ENCODE measurements at regions not wholly inside any gene's neighbourhood (a gene's known extent, or its start where the extent isn't known, plus 50 kb on each side); places are given as distances from the start of the nearest gene placed in this dataset.
"Not testable (repeated sequence)": the region's sequence is repeated elsewhere in the genome, so short reads cannot be mapped to it uniquely, and the experiment has no call there.

DNA sequence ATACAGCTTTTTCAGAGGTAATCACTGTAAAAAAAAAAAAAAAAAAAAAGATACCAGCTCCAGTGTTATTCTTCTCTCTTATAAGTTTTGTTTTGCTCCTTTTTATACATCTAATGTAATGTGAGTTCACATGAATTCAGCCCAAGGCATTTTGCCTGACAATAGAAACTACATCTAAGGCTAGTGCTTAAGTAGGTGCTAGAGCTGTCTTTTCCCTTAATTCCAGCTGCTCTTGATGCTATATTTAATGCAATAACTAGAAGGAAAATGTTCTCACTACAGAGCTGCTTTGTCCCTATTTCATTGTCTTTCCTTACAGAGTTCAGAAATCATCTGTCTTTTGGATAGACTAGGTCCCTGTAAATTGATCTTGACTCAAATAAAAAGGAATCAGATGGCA lies 150.1 kb downstream of the NAA11 start:
- DNase-seq (ENCODE audit: low spot score), result no peak

DNA sequence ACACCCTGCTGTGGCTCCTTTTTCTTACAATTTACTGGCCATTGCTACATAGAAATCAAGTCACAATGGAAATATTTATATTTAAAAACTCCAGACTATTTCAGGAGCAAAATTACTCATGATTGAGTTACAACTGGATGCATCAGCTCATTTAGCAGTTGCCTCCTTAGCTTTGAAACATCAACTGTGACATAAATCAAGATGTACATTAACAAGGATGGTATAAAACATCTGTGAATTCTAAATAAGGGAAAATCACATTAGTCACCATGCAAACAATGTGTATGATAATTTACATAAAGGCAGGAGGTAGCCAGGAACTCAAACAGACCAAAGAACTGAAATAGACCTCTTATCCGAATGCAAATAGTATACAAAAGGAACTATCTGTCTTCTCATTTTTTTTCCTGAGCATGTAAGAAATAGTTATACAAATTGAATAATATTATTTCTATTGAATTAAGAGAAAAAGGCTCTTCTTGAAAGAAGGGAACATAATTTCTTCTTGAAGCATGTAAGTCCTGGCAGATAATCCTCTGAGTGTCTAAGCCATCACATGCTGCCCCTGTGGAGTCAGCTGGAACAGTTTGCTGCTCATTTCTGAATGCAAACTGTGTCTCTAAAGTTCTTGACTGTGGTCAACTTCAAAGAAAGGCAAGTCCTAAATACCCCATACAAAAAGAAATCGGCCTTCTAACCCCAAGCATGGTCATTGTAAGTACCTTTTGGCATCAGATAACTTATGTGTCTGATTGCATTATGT lies 151.2 kb downstream of the NAA11 start:
- no peak for DNase-seq (ENCODE audit: low spot score)

DNA sequence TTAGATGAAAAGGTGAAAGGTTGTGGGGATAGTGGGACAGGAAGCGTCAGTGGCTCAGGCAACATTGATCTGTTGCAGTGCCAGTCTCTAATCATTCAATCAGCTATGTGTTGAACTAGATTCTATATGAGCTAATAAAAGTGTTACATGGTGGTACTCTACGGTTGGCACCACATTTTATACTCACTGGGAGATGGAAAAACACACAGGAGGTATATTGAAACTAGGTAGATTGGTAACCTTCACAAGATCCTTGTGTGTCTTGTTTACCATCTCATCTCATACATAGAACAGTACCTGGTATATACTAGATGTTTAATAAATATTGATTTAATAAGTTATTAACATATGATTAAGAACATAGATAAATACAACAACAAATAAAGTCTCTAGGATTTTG lies 152.7 kb downstream of the NAA11 start:
- DNase-seq (ENCODE audit: low spot score), result no peak

DNA sequence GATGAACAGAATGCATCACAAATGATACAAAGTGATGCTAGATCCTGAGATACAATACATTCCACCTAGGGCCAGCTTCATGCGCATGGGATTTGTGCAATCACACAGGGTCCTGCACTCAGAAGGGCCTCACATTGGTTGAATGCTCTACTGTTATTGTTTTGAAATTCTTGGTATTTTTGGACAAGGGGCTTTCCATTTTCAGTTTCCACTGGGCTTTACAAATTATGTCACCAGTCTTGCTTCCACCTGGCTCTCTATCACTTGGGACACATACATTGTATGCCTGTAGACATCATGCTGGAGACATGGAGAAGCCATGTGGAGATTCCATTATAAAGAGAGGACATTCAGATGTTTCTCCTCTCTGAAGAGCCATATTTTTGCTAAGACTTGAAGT lies 155.8 kb downstream of the NAA11 start:
- DNase-seq (ENCODE audit: low spot score), result no peak

DNA sequence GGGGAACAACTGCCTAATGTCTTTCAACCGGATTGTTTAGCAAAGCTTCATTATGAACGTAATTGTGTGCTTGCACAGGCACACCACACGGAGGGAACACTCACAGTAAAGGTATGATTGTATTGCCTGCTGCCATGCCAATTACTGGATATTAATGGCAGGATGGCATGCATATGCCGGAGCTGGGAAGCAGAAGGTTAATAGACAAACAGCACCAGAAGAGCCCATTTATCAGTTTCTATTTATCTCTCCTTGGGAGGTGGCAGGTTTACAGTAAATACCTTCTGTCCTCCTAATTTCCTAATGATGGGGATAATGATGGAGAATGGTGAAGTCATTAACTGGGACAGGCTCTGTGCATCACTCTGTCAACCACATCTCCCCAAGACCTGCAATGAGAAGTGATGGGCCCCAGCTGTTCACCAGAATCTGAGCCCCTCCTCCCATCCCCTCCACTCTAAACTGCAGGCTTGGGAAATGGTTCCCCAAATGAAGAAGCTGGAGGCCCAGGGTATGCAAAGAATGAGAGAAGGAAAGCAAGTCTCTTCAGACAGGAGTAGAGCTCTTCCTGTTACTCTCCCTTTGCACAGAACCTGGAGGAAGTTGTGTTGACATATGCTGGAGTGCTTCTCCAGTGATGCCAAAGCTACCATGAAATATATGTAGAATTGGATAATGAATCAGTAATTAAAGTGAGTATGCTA lies 160.8 kb downstream of the NAA11 start:
- no peak for DNase-seq (ENCODE audit: low spot score)

DNA sequence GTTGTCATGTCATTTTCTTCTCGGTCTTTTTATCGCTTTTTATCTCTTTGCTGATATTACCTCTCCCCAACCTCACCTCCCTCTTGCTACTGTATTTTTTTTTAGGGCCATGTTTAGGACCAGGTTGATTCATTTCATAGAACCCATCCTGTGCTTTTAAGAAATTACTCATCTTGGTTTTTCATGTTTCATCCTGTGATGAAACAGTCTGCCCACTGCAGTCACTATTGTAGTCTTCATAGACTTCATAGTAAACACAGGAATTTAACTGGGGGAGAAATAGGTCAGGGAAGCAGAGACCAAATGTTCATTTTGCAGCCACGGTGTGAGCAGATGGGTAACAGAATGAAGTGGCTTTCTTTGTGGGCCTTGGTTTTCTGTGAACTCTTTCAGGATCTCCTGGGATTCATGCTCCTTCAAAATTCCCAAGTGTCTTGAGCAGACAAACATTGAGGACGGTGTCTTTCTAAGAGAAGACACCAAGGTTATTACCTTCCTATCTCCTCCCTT lies 161.8 kb downstream of the NAA11 start:
- DNase-seq (ENCODE audit: low spot score), result no peak

GRCh38 chr4:79160962-79161361 lies 164.9 kb downstream of the NAA11 start:
- DNase-seq (ENCODE audit: low spot score), result no peak

- not testable (repeated sequence) for DNase-seq (ENCODE audit: low spot score)
Observed at GRCh38 chr4:79158705-79159104, 167.2 kb downstream of the NAA11 start.

DNA sequence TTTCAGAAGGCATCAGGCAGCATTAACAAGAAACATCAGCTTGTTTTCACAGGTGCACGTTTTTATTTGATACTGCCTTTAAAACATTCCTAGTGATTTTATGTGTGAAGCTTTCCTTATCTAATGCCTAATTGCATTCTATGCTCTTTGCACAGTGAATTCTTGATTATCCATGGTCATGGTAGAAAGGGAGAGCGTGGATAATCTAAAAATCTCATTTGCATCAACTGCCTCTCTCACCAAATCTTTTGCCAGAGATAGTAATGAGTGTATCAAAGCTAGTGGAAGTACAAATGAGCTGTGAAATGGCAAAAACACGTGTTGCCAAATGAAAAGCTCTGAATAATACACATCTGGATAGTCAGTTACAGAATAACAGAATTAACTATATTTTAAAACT lies 170.5 kb downstream of the NAA11 start:
- no peak for DNase-seq (ENCODE audit: low spot score)

DNA sequence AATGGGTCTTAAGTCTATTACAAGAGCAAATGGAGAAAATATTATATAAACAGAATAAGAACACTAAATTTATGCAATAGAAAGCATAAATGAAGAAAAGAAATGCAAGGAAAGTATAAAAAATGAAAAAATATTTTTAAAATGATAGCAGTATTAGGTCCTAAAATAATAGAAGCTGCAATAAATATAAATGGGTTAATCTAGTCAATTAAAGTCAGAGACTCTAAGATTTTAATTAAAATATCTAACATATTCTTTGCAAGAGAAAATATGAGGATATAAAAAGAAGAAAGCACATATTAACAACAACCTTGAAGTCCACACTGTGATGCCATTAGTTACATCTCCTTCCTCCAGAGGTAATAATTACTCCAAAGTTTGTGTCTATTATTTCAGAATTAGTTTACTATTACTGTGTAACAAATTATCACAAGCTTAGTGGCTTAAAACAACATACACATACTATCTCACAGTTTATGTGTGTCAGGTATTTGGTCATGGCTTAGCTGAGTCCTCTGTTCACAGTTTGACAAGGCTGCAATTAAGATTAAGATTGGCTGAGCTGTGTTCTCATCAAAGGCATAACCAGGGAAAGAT lies 174.9 kb downstream of the NAA11 start:
- no peak for DNase-seq (ENCODE audit: low spot score)

GRCh38 chr4:79148369-79148768 lies 177.5 kb downstream of the NAA11 start:
- no peak for DNase-seq (ENCODE audit: low spot score)

GRCh38 chr4:79147251-79147650 lies 178.6 kb downstream of the NAA11 start:
- DNase-seq (ENCODE audit: low spot score), result no peak

- no peak for DNase-seq (ENCODE audit: low spot score)
Observed at GRCh38 chr4:79141530-79141929, 184.3 kb downstream of the NAA11 start.

DNA sequence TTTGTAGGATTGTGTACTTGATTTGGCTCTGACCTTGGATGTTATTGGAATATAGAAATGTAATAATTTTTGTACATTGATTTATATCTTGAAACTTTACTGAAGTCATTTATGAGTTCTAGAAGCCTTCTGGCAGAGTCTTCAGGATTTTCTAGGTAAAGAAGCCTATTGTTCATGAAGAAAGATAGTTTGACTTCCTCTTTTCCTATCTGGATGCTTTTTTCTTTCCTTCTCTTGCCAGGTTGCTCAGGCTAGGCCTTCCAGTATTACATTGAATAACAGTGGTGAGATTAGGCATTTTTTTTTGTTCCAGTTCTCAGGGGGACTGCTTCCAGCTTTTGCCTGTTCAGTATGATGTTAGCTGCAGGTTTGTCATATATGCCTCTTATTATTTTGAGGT lies 191.1 kb downstream of the NAA11 start:
- no peak for DNase-seq (ENCODE audit: low spot score)

DNA sequence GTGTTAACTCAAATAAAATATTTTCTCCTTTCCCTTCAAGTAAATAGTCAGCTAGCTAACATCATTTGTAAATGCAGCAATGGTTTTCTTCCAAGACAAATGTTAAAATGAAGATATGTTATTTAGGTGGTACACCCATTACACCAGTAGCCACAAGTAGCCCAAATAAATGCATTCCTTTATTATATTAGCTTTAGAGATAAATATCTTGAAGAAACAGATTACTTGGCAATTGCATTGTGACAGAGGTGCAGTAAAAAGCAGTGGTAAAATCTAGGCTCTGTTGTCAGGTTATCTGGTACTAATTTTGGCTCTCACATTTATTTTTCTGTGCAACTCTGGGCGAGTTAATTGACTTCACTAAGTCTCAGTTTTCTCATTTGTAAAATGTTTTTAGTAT lies 193.0 kb downstream of the NAA11 start:
- DNase-seq (ENCODE audit: low spot score), result no peak

DNA sequence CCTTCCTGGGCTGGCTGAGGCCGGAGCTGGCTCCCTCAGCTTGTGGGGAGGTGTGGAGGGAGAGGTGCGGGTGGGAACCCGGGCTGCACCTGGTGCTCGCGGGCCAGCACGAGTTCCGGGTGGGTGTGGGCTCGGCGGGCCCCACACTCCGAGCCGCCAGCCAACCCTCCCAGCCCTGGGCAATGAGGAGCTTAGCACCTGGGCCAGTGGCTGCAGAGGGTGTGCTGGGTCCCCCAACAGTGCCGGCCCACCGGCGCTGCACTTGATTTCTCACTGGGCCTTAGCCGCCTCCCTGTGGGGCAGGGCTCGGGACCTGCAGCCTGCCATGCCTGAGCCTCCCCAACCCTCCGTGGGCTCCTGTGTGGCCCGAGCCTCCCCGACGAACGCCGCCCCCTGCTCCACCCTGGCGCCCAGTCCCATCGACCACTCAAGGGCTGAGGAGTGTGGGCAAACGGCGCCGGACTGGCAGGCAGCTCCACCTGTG lies 182.7 kb upstream of the PAQR3 start:
- no peak for DNase-seq (ENCODE audit: low spot score)

DNA sequence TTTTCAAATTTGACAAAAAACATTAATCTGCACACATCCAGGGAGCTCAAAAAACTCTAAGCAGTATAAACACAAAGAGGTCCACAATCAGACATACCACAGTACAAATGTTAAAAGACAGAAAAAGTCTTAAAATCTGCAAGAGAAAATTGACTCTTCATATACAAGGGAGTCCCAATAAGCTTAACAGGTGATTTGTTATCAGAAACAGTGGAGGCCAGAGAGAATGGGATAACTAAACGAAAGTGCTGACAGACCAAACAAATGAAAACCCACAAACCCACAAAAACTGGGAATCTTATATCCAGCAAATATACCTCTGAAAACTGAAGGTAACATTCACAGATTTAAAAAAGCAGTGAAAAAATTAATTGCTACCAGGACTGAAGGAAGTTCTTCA lies 182.0 kb upstream of the PAQR3 start:
- DNase-seq (ENCODE audit: low spot score), result no peak

DNA sequence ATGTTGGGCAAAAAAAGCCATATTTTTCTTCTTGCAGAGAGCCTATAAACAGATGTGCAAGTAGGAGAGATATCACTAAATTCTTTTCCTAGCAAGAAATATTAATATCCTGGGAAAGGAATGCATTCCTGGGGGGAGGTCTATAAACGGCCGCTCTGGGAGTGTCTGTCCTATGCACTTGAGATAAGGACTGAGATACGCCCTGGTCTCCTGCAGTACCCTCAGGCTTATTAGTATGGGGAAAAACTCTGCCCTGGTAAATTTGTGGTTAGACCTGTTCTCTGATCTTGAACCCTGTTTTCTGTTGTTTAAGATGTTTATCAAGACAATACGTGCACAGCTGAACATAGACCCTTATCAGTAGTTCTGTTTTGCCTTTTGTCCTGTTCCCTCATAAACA lies 177.8 kb upstream of the PAQR3 start:
- DNase-seq (ENCODE audit: low spot score), result not testable (repeated sequence)

DNA sequence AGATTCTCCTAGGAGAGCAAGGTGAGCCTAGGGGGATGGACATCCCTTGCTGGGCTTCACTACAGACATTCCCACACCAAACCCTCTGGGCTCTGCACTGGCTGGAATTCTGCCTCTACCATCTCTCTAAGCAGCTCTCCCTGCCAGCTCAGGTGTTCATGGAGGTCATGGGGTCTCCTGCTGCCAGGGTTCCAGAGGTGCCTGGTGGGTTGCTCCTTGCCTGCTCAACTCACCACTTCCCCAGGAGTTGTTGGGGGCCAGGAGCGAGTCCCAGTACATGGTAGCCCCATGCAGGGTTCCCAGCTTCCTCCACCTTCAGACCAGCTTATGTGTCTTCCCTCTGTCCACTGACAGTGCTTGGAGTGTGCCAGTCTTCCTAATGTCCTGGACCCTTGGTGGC lies 167.8 kb upstream of the PAQR3 start:
- DNase-seq (ENCODE audit: low spot score), result no peak

- no peak for DNase-seq (ENCODE audit: low spot score)
Observed at GRCh38 chr4:79088946-79089691, 149.9 kb upstream of the PAQR3 start.

DNA sequence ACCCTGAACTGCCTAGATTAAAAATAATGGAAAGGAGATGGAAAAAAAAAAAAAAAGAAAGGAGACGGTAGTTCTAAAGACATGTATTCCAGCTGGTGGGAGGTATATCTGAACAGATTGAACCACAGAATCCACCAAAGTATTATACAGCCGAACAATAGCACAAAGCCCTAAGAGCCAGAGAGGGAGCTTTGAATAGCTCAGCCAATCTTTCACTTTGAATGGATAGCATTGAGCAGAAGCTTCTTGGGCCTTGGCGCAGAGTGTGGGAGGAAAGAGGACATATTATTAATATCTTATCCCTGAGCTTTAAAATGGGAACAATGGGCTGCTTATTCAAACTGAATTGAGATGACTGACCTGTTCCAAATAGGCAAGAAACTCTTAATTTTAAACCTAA lies 147.8 kb upstream of the PAQR3 start:
- no peak for DNase-seq (ENCODE audit: low spot score)

- no peak for DNase-seq (ENCODE audit: low spot score)
Observed at GRCh38 chr4:79083406-79084010, 144.3 kb upstream of the PAQR3 start.

All from hepatic stellate cell (primary cell).